Fibroblast of skin of back (primary cell): ENCODE measurements at regions not wholly inside any gene's neighbourhood (a gene's known extent, or its start where the extent isn't known, plus 50 kb on each side); places are given as distances from the start of the nearest gene placed in this dataset.

Experiments used
- DNase-seq: peaks from one replicate; pipeline ENCODE4 v3.0.0-alpha.2; 2013

- DNase-seq, result no peak
Measured at GRCh38 chr5:137567226-137567625, 68.1 kb upstream of the SPOCK1 start.

DNA sequence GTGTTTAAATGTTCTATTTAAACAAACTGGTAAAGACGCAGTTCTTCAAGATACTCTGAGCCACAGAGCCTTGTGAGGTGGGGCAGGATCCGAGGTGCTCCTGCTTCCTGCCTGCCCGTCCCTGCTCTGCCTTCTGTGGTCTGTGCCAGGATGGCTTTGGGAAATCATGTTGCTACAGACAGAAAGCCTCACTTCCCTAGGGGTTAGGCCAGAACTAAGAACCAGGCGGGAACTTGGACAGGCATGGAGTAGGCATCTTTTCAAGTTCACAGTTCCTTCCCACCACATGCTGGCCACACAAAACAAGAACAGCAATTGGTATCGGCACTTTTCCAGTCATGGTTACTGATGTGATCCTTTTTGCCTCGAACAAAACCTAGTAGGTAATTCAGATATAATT is 67.7 kb upstream of the SPOCK1 start:
- DNase-seq, result no peak

DNA sequence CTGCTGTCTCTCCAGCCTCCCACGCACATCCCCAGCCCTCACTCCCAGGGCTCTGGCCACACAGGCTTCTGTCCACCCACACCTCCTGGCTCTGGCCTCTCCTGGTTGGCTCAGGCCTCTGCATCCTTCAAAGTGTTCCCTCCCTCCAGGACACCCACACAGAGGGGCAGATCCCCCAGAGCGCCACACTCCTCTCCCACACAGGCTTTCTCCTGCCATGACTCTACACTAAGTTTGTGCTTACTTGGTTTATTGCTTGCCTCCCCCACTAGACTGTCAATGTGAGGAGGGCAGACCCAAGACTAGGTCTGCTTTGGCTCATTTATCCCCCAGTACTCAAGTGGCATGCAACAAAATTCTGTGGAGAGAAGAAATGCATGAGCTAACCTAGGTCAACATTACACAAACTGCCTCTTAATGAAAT is 67.0 kb upstream of the SPOCK1 start:
- DNase-seq, result peak; percentile 25

DNA sequence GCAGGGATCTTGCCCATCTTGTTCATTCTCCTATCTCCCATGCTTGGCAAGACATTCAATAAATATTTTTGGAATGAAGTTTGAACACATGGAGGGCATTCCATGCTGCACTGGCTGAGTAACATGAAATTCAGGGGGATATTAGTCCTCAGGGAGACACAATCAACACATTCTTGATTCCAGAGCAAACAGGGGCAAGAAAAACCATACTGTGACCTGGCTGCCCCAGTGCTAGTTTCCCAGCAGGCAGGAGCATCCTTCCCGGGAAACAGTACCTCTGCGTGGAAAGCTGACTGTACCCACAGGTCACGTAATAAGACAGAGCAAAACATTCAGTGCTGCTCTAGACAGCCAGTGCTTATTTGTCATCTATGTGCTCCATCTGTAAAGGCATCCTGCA is 66.3 kb upstream of the SPOCK1 start:
- DNase-seq, result peak; percentile 90

DNA sequence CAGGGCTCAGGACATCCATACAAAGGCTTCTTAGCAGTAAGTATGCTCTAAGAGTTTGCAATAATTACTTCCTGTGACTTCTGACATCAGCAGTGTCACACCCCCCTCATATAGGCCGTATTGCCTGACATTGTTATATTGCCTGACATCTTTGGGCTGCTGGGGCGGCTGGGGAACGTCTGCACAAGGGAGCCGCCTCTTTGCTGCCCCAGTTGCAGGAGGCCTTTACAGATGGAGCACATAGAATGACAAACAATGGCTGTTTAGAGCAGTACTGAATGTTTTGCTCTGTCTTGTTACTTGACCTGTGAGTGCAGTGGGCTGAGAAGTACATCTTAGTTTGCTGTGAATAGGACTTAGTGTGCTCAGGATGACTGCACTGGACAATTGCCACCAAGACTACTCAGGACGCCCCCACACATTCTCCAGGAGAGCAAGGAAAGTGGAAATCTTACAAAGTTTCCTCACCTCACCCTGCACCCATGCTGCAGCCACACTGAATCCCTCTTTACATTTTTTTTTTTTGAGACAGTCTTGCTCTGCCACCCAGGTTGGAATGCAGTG is 65.4 kb upstream of the SPOCK1 start:
- DNase-seq, result peak; percentile 7

GRCh38 chr5:137563646-137564397 is 64.7 kb upstream of the SPOCK1 start:
- DNase-seq, result peak; percentile 78

DNA sequence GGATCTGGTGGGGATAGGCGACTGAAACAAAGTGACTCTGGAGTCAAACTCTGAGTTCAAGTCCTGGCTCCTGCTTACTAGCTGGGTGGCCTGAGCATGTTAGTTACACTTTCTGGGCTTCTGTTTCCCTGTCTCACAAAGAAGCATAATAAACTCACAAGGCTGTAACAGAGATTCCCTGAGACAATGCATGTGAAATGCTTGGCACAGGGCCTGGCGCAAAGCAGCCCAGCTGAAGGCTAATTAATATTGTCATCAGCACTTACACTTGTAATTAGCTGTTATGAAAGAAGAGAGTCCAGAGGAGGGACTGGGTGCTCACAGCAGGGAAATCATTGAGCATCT is 64.1 kb upstream of the SPOCK1 start:
- no peak for DNase-seq

GRCh38 chr5:137561608-137562007 is 62.5 kb upstream of the SPOCK1 start:
- DNase-seq, result peak; percentile 17

DNA sequence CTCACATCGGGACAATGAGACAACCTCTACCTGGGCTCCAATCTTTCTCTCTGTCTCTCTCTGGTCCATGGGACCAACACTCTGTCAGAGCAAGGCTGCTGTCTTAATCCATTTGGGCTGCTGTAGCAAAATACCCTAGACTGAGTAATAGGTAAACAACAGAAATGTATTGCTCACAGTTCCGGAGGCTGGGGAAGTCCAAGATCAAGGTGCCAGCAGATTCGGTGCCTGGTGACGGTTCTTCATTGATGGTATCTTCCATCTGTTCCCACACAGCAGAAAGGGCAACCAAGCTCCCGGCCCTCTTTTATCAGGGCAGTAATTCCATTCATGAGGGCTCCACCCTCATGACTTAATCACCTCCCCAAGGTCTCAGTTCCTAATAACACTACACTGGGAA is 61.3 kb upstream of the SPOCK1 start:
- DNase-seq, result no peak
